ENCODE measurements at regions not wholly inside any gene's neighbourhood (a gene's known extent, or its start where the extent isn't known, plus 50 kb on each side); places are given as distances from the start of the nearest gene placed in this dataset.

DNA sequence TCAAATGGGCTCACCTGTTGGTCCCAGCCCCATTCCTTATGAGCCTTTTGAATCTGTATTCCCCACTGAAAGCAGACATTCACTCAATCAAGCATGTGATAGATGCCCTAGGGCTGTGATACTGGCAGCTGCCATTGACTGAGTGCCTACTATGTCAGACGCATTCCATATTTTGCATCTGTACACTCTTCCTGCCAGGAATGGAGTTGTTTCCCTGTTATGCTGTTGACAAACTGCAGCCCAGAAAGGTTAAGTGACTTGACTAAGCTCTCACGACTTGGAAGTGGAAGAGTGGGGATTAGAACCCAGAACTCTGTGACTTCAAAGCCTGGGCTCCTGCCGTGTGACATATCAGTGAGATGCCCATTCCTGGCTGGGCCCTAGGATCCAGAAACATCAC lies 211.4 kb downstream of the RPLP1 start:
- Histone ChIP-seq H3K9me3 (no peaks in the 10 kb centered on the region), H3K4me3 (no peak overlapping the region), H3K4me1 (peaks cover 0 to 43% (median 11%) of the 10 kb centered on the region in 9 donors), H3K36me3 (no peaks in the 10 kb centered on the region), H3K27me3 (peaks cover 0 to 50% (median 31%) of the 10 kb centered on the region in 7 donors), H3K27ac (no peak overlapping the region)
- TF ChIP-seq, protein P1, sequence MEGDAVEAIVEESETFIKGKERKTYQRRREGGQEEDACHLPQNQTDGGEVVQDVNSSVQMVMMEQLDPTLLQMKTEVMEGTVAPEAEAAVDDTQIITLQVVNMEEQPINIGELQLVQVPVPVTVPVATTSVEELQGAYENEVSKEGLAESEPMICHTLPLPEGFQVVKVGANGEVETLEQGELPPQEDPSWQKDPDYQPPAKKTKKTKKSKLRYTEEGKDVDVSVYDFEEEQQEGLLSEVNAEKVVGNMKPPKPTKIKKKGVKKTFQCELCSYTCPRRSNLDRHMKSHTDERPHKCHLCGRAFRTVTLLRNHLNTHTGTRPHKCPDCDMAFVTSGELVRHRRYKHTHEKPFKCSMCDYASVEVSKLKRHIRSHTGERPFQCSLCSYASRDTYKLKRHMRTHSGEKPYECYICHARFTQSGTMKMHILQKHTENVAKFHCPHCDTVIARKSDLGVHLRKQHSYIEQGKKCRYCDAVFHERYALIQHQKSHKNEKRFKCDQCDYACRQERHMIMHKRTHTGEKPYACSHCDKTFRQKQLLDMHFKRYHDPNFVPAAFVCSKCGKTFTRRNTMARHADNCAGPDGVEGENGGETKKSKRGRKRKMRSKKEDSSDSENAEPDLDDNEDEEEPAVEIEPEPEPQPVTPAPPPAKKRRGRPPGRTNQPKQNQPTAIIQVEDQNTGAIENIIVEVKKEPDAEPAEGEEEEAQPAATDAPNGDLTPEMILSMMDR (IDR thresholded peaks at IDR 0.05): no peak
- WGBS, 2 donors: 79 to 82% methylated on average over 3 of the region's 3 CpGs
- no peak for ATAC-seq
- intact Hi-C loops (cut with DNase I): no loop called here
- DNase-seq: no peak

DNA sequence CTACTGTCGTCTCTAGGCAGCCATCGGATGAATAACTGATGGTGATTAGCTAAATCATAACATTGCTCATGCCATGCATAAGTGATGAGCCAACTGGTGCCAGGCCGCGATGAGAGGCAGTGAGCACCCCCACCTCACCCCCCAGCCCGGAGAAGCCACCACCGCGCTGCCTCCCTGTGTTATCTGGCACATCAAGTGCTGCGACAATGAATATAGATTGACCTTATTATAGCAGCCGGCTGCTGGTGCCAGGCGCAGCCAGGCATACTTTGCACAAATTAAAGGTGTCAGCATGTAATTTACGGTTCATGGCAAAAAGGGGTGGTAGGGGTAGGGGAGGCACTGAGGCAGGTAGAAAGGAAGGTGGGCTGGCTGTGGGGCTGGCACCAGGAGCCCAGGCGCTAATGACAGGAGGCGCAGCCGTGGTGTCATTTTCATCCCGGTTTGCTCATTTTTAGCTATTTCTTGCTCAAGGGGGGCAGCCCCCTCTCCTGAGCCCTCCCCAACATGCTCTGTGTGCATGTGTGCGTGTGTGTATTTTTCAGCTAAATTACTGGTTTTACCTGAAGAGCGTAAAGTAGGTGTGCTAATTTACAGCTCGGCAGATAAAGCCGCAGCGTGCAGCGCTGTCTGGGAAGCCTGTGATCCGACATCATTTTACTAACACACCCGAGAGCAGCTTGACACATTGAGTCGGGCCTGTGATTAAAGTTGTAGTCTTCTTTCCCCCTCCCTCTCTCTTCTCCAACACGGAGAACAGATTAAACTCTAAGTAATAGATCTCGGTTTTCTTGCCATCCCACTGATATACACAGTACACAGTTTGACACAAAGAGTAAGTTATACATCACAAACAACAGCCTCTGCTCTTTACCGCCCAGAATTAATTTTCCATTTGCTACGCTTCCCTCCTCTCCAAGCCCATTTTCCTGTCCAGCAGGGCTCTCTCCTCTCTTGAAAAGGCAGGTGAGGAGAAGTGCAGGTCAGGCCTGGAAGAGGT lies 212.3 kb downstream of the RPLP1 start:
- Histone ChIP-seq H3K27ac (no peak overlapping the region), H3K27me3 (peaks cover 0 to 46% (median 23%) of the 10 kb centered on the region in 7 donors), H3K4me3 (no peak overlapping the region), H3K4me1 (peaks cover 0 to 52% (median 11%) of the 10 kb centered on the region in 9 donors), H3K36me3 (no peaks in the 10 kb centered on the region), H3K9me3 (no peaks in the 10 kb centered on the region)
- intact Hi-C loops (cut with DNase I): no loop called here
- no peak for DNase-seq
- 65 to 67% methylated on average over 28 of the region's 28 CpGs for WGBS, 2 donors
- TF ChIP-seq, protein P1 (IDR thresholded peaks at IDR 0.05): no peak
- ATAC-seq: no peak

DNA sequence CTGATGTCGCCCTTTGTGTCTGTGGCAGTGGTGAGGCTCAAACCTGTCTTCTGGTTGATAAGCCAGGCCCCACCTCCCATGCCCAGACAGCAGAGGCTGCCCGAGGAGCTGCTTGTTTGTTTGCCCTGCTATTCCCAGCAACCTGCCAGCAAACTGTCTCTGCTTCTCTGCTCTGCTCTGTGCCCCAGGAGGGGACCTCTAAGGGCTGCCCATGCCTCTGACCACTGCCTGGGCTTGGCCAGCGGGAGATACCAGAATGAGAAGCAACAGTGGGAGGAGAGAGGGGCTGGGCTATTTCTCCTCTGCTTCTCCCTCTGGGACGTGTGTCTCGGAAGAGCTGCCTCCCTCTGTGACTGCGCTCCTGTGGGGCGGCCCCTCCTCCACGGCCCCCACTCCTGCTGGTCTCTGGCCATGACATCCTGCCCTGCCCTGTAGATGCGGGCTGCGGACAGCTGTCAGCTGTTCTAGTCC lies 213.1 kb downstream of the RPLP1 start:
- DNase-seq (no peak), ATAC-seq (peak in 3 of 8 donors; percentile 23 to 44 (median 39))
- TF ChIP-seq, protein P1 (IDR thresholded peaks at IDR 0.05): no peak
- peaks cover 0 to 39% (median 15%) of the 10 kb centered on the region in 7 donors for H3K27me3 ChIP-seq
- intact Hi-C loops (cut with DNase I): no loop called here
- H3K4me3 ChIP-seq: no peak overlapping the region
- H3K4me1 ChIP-seq: peaks cover 0 to 52% (median 11%) of the 10 kb centered on the region in 9 donors
- H3K27ac ChIP-seq: peak overlapping the region in 2 of 10 donors; percentile 62 to 85
- H3K9me3 ChIP-seq: no peaks in the 10 kb centered on the region
- 17 to 27% methylated on average over 10 of the region's 10 CpGs for WGBS, 2 donors
- H3K36me3 ChIP-seq: no peaks in the 10 kb centered on the region

DNA sequence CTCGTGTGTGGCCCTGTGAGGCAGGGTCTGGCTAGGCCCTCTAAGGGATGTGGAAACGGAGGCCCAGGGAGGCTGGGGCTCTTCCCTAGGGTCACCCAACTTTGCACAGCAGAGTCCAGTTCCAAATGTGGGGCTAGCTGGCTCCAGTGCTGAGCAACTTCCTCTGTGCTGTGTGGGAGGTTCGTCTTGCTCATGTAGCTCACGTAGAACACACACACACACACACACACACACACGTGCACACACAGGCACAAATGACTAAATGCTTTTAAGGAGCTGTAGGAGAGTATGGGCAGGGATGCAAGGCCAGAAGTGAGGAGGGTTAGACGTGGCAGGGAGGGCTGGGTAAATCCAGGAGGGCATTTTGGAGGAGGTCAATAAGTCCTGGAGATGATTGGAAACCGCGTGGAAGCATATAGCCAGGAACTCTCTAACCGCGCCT lies 213.8 kb downstream of the RPLP1 start:
- ATAC-seq (peak in 7 of 8 donors; percentile 24 to 61 (median 41)), DNase-seq (peak in 1 of 2 donors; percentile 24)
- Histone ChIP-seq H3K4me1 (peaks cover 0 to 47% (median 11%) of the 10 kb centered on the region in 9 donors), H3K9me3 (no peaks in the 10 kb centered on the region), H3K27ac (peak overlapping the region in 2 of 10 donors; percentile 62 to 85), H3K27me3 (peaks cover 0 to 35% (median 11%) of the 10 kb centered on the region in 7 donors), H3K4me3 (no peak overlapping the region), H3K36me3 (no peaks in the 10 kb centered on the region)
- TF ChIP-seq, protein P1 (IDR thresholded peaks at IDR 0.05): no peak
- intact Hi-C loops (cut with DNase I): no loop called here
- 72 to 77% methylated on average over 10 of the region's 10 CpGs for WGBS, 2 donors

Data from heart right ventricle (tissue), 16 donors.